ENCODE measurements at regions not wholly inside any gene's neighbourhood (a gene's known extent, or its start where the extent isn't known, plus 50 kb on each side); places are given as distances from the start of the nearest gene placed in this dataset.

GRCh38 chr3:182606905-182607504 lies 186.3 kb upstream of the ATP11B start:
- H2AFZ ChIP-seq (ENCODE audit: low read depth, low read length), result no peak overlapping the region
- FAIRE-seq, result no peak
- POLR2A ChIA-PET, result no interaction called here
- CTCF ChIA-PET, result no interaction called here
- no peaks in the 10 kb centered on the region for H3K27me3 ChIP-seq (ENCODE audit: control insufficient read depth in 2 of 2, insufficient read depth in 2 of 2, low read length in 2 of 2)
- no peak overlapping the region for H3K27ac ChIP-seq (ENCODE audit: insufficient read depth, low read depth, low read length)
- no peaks in the 10 kb centered on the region for H3K36me3 ChIP-seq (ENCODE audit: control insufficient read depth in 2 of 2, extremely low read depth in 1 of 2, insufficient read depth in 2 of 2, low read length in 2 of 2)
- H3K9me1 ChIP-seq (replicated peaks; ENCODE audit: control insufficient read depth, extremely low read depth, insufficient read depth, low read length), result no peaks in the 10 kb centered on the region
- no peak for DNase-seq (ENCODE audit: low read depth, low spot score)
- H3K4me2 ChIP-seq (ENCODE audit: insufficient read depth, low read length), result no peak overlapping the region
- H3K4me1 ChIP-seq (ENCODE audit: control insufficient read depth, extremely low read depth, insufficient read depth, low read length), result no peaks in the 10 kb centered on the region
- dilution Hi-C loops (cut with MboI; ENCODE audit: extremely low pct_ligation_motif_present, low sequenced_read_pairs), result no loop called here
- H4K20me1 ChIP-seq (replicated peaks; ENCODE audit: control insufficient read depth, extremely low read depth, insufficient read depth, low read length), result no peaks in the 10 kb centered on the region
- TF ChIP-seq, protein P1, sequence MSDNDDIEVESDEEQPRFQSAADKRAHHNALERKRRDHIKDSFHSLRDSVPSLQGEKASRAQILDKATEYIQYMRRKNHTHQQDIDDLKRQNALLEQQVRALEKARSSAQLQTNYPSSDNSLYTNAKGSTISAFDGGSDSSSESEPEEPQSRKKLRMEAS (IDR thresholded peaks at IDR 0.05; ENCODE audit: insufficient read depth, insufficient read length), result no peak
- TF ChIP-seq, protein P2, sequence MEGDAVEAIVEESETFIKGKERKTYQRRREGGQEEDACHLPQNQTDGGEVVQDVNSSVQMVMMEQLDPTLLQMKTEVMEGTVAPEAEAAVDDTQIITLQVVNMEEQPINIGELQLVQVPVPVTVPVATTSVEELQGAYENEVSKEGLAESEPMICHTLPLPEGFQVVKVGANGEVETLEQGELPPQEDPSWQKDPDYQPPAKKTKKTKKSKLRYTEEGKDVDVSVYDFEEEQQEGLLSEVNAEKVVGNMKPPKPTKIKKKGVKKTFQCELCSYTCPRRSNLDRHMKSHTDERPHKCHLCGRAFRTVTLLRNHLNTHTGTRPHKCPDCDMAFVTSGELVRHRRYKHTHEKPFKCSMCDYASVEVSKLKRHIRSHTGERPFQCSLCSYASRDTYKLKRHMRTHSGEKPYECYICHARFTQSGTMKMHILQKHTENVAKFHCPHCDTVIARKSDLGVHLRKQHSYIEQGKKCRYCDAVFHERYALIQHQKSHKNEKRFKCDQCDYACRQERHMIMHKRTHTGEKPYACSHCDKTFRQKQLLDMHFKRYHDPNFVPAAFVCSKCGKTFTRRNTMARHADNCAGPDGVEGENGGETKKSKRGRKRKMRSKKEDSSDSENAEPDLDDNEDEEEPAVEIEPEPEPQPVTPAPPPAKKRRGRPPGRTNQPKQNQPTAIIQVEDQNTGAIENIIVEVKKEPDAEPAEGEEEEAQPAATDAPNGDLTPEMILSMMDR (IDR thresholded peaks at IDR 0.05; ENCODE audit: extremely low read depth in 1 of 2, insufficient read depth in 1 of 2, low read depth in 1 of 2, low read length in 2 of 2), result no peak
- TF ChIP-seq JUN (IDR thresholded peaks at IDR 0.05; ENCODE audit: borderline replicate concordance, insufficient read depth, insufficient read length, low read depth), result no peak
- TF ChIP-seq FOS (IDR thresholded peaks at IDR 0.05; ENCODE audit: borderline replicate concordance, insufficient read depth, low read length), result no peak
- no peak for TF ChIP-seq POLR2A (IDR thresholded peaks at IDR 0.05; ENCODE audit: low read depth, low read length)
- no peak for TF ChIP-seq MYC (IDR thresholded peaks at IDR 0.05; ENCODE audit: low read depth, low read length)
- no peak for TF ChIP-seq EZH2 (IDR thresholded peaks at IDR 0.05; ENCODE audit: borderline replicate concordance, low read depth, low read length, severe bottlenecking)
- intact Hi-C loops (cut with micrococcal nuclease), result no loop called here
- no peak overlapping the region for H3K9ac ChIP-seq (replicated peaks; ENCODE audit: extremely low read depth, insufficient read depth, low read length)
- BruUV-seq (replicated peaks), result no TSS peak
- H3K79me2 ChIP-seq (ENCODE audit: control insufficient read depth, insufficient read depth, low read length), result no peaks in the 10 kb centered on the region
- H3K4me3 ChIP-seq (replicated peaks in 1 of 3; ENCODE audit: insufficient read depth in 1 of 3, low read depth in 1 of 3, low read length in 3 of 3), result no peak overlapping the region
- no peaks in the 10 kb centered on the region for H3K9me3 ChIP-seq (replicated peaks; ENCODE audit: control insufficient read depth, insufficient read depth, low read length)
